GM12878 (cell line): ENCODE measurements at regions not wholly inside any gene's neighbourhood (a gene's known extent, or its start where the extent isn't known, plus 50 kb on each side); places are given as distances from the start of the nearest gene placed in this dataset.

ENCODE experiments used
- ATAC-seq: fragments of 200-7000 bp; cut with Tn5 transposase; 3 replicates; pipeline ENCODE4 v1.9.1; 2020; ENCODE audit warnings: mild to moderate bottlenecking, moderate library complexity
- BruUV-seq: library from RNA; stranded (reverse); fragments of 400-500 nt; replicated peaks from 2 replicates; lab custom pipeline; 2021; lab: Mats Ljungman, UMichigan
- CTCF ChIA-PET: fragments of 300-600 bp; sonication (Branson Sonifier 250); formaldehyde crosslinking; extraction: SDS; loops from one replicate; lab custom pipeline; 2021; ENCODE audit warnings: inconsistent platforms; lab: Yijun Ruan, JAX
- POLR2A ChIA-PET: fragments of 350-600 bp; formaldehyde crosslinking; extraction: SDS; loops from one replicate; lab custom pipeline; 2021; ENCODE audit warnings: inconsistent platforms; lab: Charles Lee
- RAD21 ChIA-PET: fragments of 300-600 bp; sonication (Branson Sonifier 250); formaldehyde crosslinking; loops from one replicate; lab custom pipeline; 2023; ENCODE audit warnings: antibody characterized with exemption; ENCODE audit not compliant: unreplicated experiment; lab: Charles Lee
- SMC1A ChIA-PET: fragments of 300-600 bp; sonication (Branson Sonifier 250); formaldehyde crosslinking; loops from one replicate; lab custom pipeline; 2023; ENCODE audit not compliant: unreplicated experiment, uncharacterized antibody; lab: Charles Lee
- DNase-seq: peaks from one replicate; pipeline ENCODE4 v3.0.0-alpha.2; 2011; ENCODE audit warnings: low read depth, low spot score
- FAIRE-seq: peaks from 3 replicates; lab custom pipeline; 2011; peaks lifted over from hg19 to GRCh38; lab: Jason Lieb, UNC
- H2AFZ ChIP-seq: 2 replicates; pipeline ENCODE4 v1.6.0; 2011; ENCODE audit warnings: low read depth, low read length, control low read depth; ENCODE audit not compliant: control insufficient read depth
- H3K27ac ChIP-seq: 2 replicates; pipeline ENCODE4 v1.5.1; 2011; ENCODE audit warnings: control low read depth; ENCODE audit not compliant: control insufficient read depth, insufficient read depth
- H3K27me3 ChIP-seq, 2 experiments: replicated peaks in 1 of 2; 2 replicates each; pipeline versions ENCODE4 v1.6.0 to v1.6.1; 2011; ENCODE audit warnings: low read length in 1 of 2; ENCODE audit not compliant: control insufficient read depth in 2 of 2, insufficient read depth in 2 of 2
- H3K36me3 ChIP-seq, 2 experiments: 2 replicates each; pipeline ENCODE4 v1.5.1; 2011; ENCODE audit warnings: low read length in 1 of 2; ENCODE audit not compliant: control insufficient read depth in 2 of 2, insufficient read depth in 2 of 2
- H3K4me1 ChIP-seq: 2 replicates; pipeline ENCODE4 v1.6.1; 2011; ENCODE audit warnings: mild to moderate bottlenecking, low read length, moderate library complexity, mixed read lengths; ENCODE audit not compliant: control insufficient read depth, insufficient read depth
- H3K4me2 ChIP-seq: 2 replicates; pipeline ENCODE4 v1.6.0; 2011; ENCODE audit warnings: control low read depth; ENCODE audit not compliant: control insufficient read depth, insufficient read depth
- H3K4me3 ChIP-seq: fragments of 200-600 bp; sonication (generic); 2 replicates; pipeline ENCODE4 v1.5.1; 2016
- H3K79me2 ChIP-seq: 2 replicates; pipeline ENCODE4 v1.6.0; 2011; ENCODE audit warnings: low read length; ENCODE audit not compliant: control insufficient read depth, insufficient read depth
- H3K9ac ChIP-seq: 2 replicates; pipeline ENCODE4 v1.8.0; 2011; ENCODE audit warnings: low read length, control low read depth, mixed read lengths; ENCODE audit not compliant: control insufficient read depth, insufficient read depth
- H3K9me3 ChIP-seq: replicated peaks from 3 replicates; pipeline ENCODE4 v1.5.1; 2011; ENCODE audit warnings: mild to moderate bottlenecking, low read length; ENCODE audit not compliant: control insufficient read depth, insufficient read depth
- H4K20me1 ChIP-seq: 2 replicates; pipeline ENCODE4 v1.6.0; 2011; ENCODE audit not compliant: control insufficient read depth, insufficient read depth
- NBN ChIP-seq: fragments of 450-650 bp; IDR thresholded peaks from 2 replicates; pipeline ENCODE4 v1.6.1; 2016
- PML ChIP-seq: IDR thresholded peaks from 2 replicates; pipeline ENCODE4 v1.6.1; 2012; ENCODE audit warnings: low read length, inconsistent platforms
- POLR2AphosphoS2 ChIP-seq: IDR thresholded peaks from 2 replicates; pipeline ENCODE4 v1.6.1; 2011; ENCODE audit warnings: low read depth, mild to moderate bottlenecking, low read length, improper control_type of control experiment, moderate library complexity
- RELA ChIP-seq: fragments of 450-650 bp; IDR thresholded peaks from 2 replicates; pipeline ENCODE4 v1.8.0; 2014; ENCODE audit warnings: borderline replicate concordance; ENCODE audit not compliant: partially characterized antibody
- TCF12 ChIP-seq: IDR thresholded peaks from 2 replicates; pipeline ENCODE4 v1.6.1; 2011; ENCODE audit warnings: low read depth, mild to moderate bottlenecking, low read length
- WGBS: methylation state at CpG from one replicate; pipeline ENCODE4 v1.1.6; 2016; ENCODE audit warnings: low lambda C conversion rate; ENCODE audit not compliant: insufficient replicate concordance, insufficient coverage; ENCODE audit errors: missing lambda C conversion rate; 5-methylcytosine and 5-hydroxymethylcytosine counted together
- in situ Hi-C: fragments of 300-500 bp; cut with MboI; formaldehyde crosslinking; loops from 9 replicates; pipeline ENCODE4 v1.14.3; 2018; ENCODE audit warnings: mixed read lengths
- intact Hi-C: fragments of 100-400 bp; cut with micrococcal nuclease; formaldehyde crosslinking; loops from one replicate; pipeline ENCODE4 v1.14.2; 2022; ENCODE audit not compliant: unreplicated experiment
- TF ChIP-seq, protein P1 (sequence below): fragments of 150-350 bp; IDR thresholded peaks from 2 replicates; pipeline ENCODE4 v1.6.1; 2014; ENCODE audit warnings: mild to moderate bottlenecking, low read depth, low read length
- TF ChIP-seq, protein P2 (sequence below): IDR thresholded peaks from 2 replicates; pipeline ENCODE4 v1.6.1; 2012; ENCODE audit warnings: low read length, inconsistent platforms

DNA sequence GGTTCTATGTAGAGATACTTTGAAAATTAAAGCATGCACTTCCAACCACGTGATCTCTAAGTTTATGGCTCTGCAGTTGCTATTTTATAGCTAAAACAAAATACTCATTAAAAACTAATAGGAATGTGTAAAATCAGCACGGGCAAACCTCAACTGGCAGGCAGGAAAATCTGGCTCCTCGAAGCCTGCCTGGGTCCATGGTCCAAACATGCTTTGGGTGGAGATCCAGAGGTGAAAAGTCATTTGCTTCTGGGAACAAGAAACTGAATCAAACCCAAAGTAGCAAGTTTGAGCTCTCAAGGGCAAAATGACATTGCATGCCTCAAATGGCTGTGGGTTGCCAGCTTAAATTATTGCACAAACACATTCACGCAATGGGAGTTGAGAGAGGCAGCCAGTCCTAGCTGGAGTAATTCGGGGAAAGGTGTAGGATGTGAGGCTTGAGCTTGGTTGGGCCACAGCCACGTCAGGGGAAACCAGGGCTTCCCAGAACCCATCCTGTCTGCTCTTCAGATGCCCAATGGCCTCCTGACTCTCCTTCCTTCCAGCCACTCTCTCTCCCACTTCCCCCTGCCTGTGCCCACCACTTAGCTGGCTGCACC, 75.2 kb upstream of the LCLAT1 start:
- WGBS = 29% methylated on average over 6 of the region's 6 CpGs
- DNase-seq = no peak
- ChIA-PET SMC1A (interaction anchor here (0.7 to 1.9 kb wide), 6 partner anchors 10 to 207 kb away, joined by 3 to 7 read pairs (median 4); no protein-coding TSS in a partner anchor), POLR2A (no interaction called here), RAD21 (interaction anchor here (0.9 to 1.8 kb wide), 4 partner anchors 16 to 164 kb away, joined by 3 to 5 read pairs (median 4); no protein-coding TSS in a partner anchor), CTCF (no interaction called here)
- TF ChIP-seq, protein P1, sequence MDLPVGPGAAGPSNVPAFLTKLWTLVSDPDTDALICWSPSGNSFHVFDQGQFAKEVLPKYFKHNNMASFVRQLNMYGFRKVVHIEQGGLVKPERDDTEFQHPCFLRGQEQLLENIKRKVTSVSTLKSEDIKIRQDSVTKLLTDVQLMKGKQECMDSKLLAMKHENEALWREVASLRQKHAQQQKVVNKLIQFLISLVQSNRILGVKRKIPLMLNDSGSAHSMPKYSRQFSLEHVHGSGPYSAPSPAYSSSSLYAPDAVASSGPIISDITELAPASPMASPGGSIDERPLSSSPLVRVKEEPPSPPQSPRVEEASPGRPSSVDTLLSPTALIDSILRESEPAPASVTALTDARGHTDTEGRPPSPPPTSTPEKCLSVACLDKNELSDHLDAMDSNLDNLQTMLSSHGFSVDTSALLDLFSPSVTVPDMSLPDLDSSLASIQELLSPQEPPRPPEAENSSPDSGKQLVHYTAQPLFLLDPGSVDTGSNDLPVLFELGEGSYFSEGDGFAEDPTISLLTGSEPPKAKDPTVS = no peak
- no peak for TF ChIP-seq PML
- no peak for TF ChIP-seq TCF12
- TF ChIP-seq NBN = no peak
- TF ChIP-seq, protein P2, sequence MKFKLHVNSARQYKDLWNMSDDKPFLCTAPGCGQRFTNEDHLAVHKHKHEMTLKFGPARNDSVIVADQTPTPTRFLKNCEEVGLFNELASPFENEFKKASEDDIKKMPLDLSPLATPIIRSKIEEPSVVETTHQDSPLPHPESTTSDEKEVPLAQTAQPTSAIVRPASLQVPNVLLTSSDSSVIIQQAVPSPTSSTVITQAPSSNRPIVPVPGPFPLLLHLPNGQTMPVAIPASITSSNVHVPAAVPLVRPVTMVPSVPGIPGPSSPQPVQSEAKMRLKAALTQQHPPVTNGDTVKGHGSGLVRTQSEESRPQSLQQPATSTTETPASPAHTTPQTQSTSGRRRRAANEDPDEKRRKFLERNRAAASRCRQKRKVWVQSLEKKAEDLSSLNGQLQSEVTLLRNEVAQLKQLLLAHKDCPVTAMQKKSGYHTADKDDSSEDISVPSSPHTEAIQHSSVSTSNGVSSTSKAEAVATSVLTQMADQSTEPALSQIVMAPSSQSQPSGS = no peak
- no peak for TF ChIP-seq POLR2AphosphoS2
- TF ChIP-seq RELA = no peak
- Histone ChIP-seq H3K4me1 (no peaks in the 10 kb centered on the region), H3K27me3 (no peaks in the 10 kb centered on the region), H3K4me3 (no peak overlapping the region), H3K27ac (no peak overlapping the region), H3K9ac (no peak overlapping the region), H3K36me3 (no peaks in the 10 kb centered on the region), H2AFZ (no peak overlapping the region), H3K79me2 (no peaks in the 10 kb centered on the region), H3K9me3 (no peaks in the 10 kb centered on the region; the same call in 2 of the 3 replicates), H3K4me2 (no peak overlapping the region), H4K20me1 (no peaks in the 10 kb centered on the region)
- FAIRE-seq = no peak
- in situ Hi-C loops (no loop called here), intact Hi-C loops (no loop called here)
- no TSS peak for BruUV-seq
- no peak for ATAC-seq
